Erythroblast (primary cell): ENCODE measurements at regions not wholly inside any gene's neighbourhood (a gene's known extent, or its start where the extent isn't known, plus 50 kb on each side); places are given as distances from the start of the nearest gene placed in this dataset.

Source experiments
- GATA1 ChIP-seq: IDR thresholded peaks from 2 replicates; pipeline ENCODE4 v1.6.1; 2011; ENCODE audit warnings: low read depth, mild to moderate bottlenecking, control low read depth, low read length, moderate library complexity
- POLR2A ChIP-seq: IDR thresholded peaks from 2 replicates; pipeline ENCODE4 v1.6.1; 2011; ENCODE audit warnings: mild to moderate bottlenecking, low read length

GRCh38 chr6:165729307-165729936 is 66.4 kb upstream of the PDE10A start:
- TF ChIP-seq POLR2A, result no peak
- no peak for TF ChIP-seq GATA1
